ENCODE measurements at regions not wholly inside any gene's neighbourhood (a gene's known extent, or its start where the extent isn't known, plus 50 kb on each side); places are given as distances from the start of the nearest gene placed in this dataset.

Small RNA genes lying in the stretch of these regions (small RNA-seq; reads per million reads assigned to genes)
- 0 reads per million in 7 experiments for gene RNA5SP309
